ENCODE measurements at regions not wholly inside any gene's neighbourhood (a gene's known extent, or its start where the extent isn't known, plus 50 kb on each side); places are given as distances from the start of the nearest gene placed in this dataset.
"Not testable (repeated sequence)": the region's sequence is repeated elsewhere in the genome, so short reads cannot be mapped to it uniquely, and the experiment has no call there.

- FAIRE-seq, result no peak
- no peak for DNase-seq (ENCODE audit: low spot score)
Observed at GRCh38 chr3:153601374-153601853, 439.4 kb downstream of the RAP2B start.

DNA sequence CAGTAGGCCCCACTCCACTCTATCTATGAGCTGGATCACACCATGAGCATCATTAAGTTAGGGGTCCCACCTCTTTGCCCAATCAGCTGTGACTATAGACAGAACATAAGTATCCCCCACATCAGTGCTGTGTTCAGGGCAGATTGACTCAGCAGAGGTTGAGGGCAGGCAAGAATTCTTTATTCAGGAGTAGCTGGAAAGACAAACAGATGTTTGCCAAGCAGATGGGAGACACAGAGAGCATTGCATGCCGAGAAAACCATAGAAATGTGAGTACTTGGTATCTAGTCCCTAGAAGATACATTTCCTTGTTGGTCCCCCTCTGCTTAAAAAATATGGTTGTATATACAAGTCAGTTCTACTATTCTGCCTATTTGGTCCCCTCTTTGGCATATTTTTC lies 440.8 kb downstream of the RAP2B start:
- FAIRE-seq (no peak), DNase-seq (ENCODE audit: low spot score) (no peak)

DNA sequence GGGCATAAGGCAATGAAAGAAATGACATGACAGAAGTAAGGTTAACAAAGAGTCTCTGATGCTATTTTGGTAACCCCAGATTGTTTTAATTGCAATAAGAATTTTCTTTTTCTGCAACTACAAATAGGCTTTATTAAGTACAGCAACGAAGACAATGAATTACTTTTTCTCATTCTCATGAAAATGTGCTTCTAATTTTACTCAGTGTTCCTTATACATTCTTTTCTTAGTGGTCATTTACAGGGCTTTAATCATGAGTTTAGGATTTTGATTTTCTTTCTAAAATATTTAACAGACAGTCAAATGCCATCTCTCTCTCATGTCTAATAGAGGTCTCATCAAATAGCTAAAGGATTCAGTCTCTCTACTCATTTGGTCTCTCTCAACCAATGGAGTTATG lies 452.1 kb downstream of the RAP2B start:
- FAIRE-seq (no peak), DNase-seq (ENCODE audit: low spot score) (no peak)

DNA sequence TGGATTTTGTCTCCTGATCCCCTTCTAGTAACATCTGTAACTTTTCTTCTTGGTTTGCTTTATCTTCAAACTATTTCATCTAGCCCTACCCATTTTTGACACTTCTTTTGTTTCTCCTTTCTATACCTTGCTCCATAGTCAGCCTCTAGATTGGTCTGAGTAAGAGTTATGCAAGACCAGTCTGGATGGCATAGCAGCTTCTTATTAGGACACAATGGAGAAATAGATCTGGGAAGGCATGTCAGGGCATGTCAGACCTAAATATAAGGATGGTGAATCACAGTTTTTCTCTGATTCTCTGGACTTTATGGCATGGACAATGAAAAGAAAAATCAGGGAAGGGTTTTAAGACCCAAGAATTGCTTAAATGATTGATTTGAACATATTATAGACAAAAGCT lies 452.5 kb downstream of the RAP2B start:
- FAIRE-seq (no peak), DNase-seq (ENCODE audit: low spot score) (peak; percentile 6)

- DNase-seq (ENCODE audit: low spot score) (no peak), FAIRE-seq (no peak)
Observed at GRCh38 chr3:153615863-153616262, 453.8 kb downstream of the RAP2B start.

DNA sequence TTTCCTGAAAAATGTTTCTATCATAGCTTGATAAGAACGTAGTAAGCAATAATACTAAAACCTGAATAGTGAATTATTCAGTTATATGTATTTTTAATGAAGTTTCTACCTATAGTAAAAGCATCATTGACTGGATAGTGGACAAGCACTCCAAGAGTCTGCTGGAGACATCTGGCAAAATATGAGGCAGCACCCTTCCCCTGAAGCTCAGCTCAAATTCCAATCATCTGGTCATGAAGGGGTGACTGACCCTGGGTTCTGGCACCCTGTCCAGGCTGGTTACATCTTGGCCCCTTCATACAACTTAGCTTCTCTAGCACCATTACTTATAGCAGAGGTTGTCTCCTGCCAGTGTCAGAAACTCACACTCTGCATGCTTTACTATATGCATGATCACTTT lies 455.4 kb downstream of the RAP2B start:
- FAIRE-seq (no peak), DNase-seq (ENCODE audit: low spot score) (no peak)

- DNase-seq (ENCODE audit: low spot score), result no peak
- no peak for FAIRE-seq
Observed at GRCh38 chr3:153618176-153618575, 456.1 kb downstream of the RAP2B start.

- FAIRE-seq (no peak), DNase-seq (ENCODE audit: low spot score) (no peak)
Observed at GRCh38 chr3:153619268-153619667, 457.2 kb downstream of the RAP2B start.

DNA sequence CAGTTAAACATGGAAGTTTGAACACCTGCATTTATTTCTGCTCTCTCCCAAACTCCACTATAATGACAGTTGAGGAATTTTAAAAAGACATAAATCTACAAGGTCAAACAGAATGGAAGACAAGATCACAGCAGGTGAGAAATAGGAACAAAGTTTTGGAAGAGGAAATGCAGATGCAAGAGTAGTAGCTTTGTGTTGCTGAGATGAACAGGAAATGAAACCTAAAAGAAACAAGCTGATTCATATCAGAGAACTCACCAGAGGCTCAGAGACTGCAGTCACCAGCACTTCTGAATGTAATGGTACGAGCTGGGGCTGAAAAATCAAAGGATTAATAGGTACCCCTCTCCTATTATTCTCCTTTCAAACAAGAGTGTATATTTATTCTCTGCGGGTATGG lies 459.9 kb downstream of the RAP2B start:
- FAIRE-seq, result no peak
- DNase-seq (ENCODE audit: low spot score), result no peak

- FAIRE-seq, result no peak
- DNase-seq (ENCODE audit: low spot score), result no peak
Observed at GRCh38 chr3:153623834-153624233, 461.8 kb downstream of the RAP2B start.

DNA sequence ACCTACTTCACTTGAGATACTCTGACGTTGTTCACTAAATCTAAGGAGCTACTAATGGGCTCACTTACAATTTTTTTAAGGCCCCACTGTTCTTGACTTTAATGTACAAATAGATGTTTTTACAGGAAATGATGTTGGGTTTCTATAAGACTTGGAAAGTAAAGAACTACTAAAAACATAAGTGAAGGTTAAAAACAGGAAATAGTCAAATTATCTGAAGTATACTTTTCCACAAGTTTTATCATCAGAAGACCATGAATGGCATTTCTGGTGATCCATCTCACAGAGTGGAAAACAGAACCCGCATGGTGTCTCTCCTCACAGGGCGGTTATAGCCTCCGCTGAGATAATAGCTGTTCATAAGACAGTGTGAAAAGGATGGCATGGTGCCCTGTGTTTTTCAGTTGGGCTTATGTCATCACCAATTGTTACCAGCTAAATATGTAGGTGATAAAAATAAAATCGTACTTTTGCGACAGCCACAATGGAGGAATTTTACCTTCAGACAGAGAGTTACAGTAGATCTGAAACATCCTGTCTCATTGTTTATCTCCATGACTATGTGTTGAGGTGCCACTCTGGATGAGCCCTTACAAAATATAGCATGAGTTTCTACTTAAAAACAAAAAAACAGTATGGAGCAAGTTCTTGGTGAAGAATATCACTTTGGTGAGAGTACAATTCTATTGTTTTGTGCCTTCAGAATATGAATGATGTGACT lies 462.4 kb downstream of the RAP2B start:
- FAIRE-seq, result no peak
- no peak for DNase-seq (ENCODE audit: low spot score)

GRCh38 chr3:153625506-153625905 lies 463.5 kb downstream of the RAP2B start:
- FAIRE-seq (no peak), DNase-seq (ENCODE audit: low spot score) (no peak)

GRCh38 chr3:153626158-153626557 lies 464.1 kb downstream of the RAP2B start:
- no peak for FAIRE-seq
- DNase-seq (ENCODE audit: low spot score), result no peak

- no peak for DNase-seq (ENCODE audit: low spot score)
- no peak for FAIRE-seq
Observed at GRCh38 chr3:153628591-153628990, 466.6 kb downstream of the RAP2B start.

DNA sequence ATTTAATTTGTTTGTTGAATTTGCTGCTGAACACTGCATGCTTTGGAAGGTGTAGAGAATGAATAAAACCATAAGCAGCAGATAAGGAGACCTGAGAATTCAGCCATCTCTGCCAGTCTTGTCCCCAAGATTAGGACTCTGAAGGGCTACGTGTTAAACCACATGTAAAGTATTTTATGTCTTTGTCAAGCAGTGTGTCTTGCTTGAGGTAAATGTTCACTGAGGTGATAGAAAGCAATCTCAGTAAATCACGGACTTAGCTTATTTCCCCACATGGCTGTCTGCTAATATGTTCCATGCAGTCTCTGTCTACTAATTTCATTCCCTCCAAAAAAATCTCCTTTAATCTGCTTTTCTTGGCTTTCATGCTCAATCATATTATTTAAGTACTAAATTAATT lies 467.1 kb downstream of the RAP2B start:
- DNase-seq (ENCODE audit: low spot score) (no peak), FAIRE-seq (no peak)

GRCh38 chr3:153631102-153631501 lies 469.1 kb downstream of the RAP2B start:
- FAIRE-seq (no peak), DNase-seq (ENCODE audit: low spot score) (no peak)

- DNase-seq (ENCODE audit: low spot score) (no peak), FAIRE-seq (no peak)
Observed at GRCh38 chr3:153631664-153632063, 469.6 kb downstream of the RAP2B start.

DNA sequence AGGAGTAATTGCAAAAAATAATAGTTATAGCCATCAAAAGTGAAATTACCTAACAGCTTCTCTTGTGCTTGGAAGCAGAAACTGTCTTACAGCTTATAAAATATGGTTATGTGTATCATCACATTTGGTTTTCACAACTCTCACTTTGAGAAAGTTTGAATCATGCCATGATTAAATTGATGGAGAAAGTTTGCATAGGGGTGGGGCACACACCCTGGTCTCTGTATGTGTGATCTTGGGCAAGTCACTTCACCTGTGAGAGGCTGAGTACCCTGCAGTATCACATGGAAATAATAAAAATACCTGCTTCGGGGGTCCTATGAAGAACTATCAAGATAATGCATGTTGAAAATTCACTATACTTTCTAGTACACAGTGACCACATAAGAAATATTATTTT lies 471.4 kb downstream of the RAP2B start:
- DNase-seq (ENCODE audit: low spot score) (no peak), FAIRE-seq (no peak)

- FAIRE-seq, result no peak
- DNase-seq (ENCODE audit: low spot score), result no peak
Observed at GRCh38 chr3:153634683-153635082, 472.7 kb downstream of the RAP2B start.

DNA sequence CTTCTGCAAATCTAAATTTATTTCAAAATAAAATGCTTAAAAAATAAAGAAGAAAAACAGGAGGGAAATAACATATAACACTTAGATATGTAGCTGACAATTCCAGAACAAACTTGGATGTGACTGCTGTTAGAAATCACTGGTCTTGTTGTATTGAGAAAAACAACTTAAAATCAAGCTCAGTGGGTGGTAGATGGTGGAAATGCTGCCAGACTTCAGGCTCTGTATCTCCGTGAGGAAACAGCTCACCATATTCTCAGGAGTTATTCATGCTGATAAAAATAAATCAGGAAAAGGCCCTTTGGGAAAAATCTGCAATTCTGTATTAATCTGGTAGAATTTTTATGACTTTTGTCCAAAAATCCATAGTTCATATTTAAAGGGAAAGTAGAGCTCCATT lies 477.6 kb downstream of the RAP2B start:
- no peak for FAIRE-seq
- no peak for DNase-seq (ENCODE audit: low spot score)

DNA sequence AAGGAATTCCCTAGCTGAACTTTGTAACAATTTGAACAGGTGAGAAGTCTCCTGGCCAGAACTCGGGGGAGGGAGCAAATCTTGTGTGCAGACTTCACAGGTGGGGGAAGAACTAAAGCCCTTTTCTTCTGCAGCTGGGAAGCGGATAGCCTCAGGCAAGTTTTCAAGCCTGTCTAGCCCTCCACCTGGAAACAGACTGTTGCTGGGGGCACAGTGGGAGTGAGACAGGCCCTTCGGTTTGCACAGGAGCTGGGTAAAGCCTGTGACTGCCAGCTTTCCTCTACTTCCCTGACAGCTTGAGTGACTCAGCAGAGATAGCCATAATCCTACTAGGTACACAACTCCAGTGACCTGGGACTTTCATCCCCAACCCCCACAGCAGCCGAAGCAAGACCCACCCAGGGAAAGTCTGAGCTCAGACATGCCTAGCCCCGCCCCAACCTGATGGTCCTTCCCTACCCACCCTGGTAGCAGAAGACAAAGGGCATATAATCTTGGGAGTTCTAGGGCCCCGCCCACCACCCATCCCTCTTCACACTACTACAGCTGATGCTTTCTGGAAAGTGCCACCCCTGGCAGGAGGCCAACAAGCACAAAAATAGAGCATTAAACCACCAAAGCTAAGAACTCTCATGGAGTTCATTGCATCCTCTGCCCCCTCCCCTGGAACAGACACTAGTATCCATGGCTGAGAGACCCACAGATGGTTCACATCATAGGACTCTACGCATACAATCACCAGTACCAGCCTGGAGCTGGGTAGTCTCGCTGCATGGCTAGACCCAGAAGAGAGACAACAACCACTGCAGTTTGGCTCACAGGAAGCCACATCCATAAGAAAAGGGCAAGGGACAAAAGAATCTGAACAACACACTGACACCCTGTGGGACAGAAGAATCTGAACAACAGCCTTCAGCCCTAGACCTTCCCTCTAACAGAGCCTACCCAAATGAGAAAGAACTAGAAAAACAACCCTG lies 479.0 kb downstream of the RAP2B start:
- no peak for FAIRE-seq
- no peak for DNase-seq (ENCODE audit: low spot score)

DNA sequence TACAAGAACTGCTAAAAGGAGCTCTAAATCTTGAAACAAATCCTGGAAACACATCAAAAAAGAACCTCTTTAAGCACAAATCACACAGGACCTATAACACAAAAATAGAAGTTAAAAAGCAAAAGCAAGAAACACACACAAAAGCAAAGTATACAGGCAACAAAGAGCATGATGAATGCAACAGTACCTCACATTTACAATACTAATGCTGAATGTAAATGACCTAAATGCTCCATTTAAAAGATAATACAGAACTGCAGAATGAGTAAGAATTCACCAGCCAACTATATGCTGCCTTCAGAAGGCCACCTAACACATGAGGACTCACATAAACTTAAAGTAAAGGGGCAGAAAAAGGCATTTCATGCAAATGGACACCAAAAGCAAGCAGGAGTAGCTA lies 478.6 kb upstream of the ARHGEF26 start:
- FAIRE-seq; DNase-seq (ENCODE audit: low spot score): not testable (repeated sequence)

Measured in urothelium cell line (cell line).